H9 (cell line): ENCODE measurements at regions not wholly inside any gene's neighbourhood (a gene's known extent, or its start where the extent isn't known, plus 50 kb on each side); places are given as distances from the start of the nearest gene placed in this dataset.

Experiments
- DNase-seq: peaks from one replicate; pipeline ENCODE4 v3.0.0-alpha.2; 2017
- H2AFZ ChIP-seq: one replicate; pipeline ENCODE4 v1.6.1; 2013; ENCODE audit warnings: mild to moderate bottlenecking, low read length, control low read depth, moderate library complexity
- H2AK5ac ChIP-seq: 2 replicates; pipeline ENCODE4 v1.6.1; 2013; ENCODE audit warnings: low read length, control low read depth, mixed read lengths; ENCODE audit not compliant: insufficient read length
- H2BK120ac ChIP-seq: one replicate; pipeline ENCODE4 v1.6.1; 2013; ENCODE audit warnings: low read depth, mild to moderate bottlenecking, low read length, control low read depth, inconsistent platforms; ENCODE audit not compliant: poor library complexity, severe bottlenecking
- H2BK12ac ChIP-seq: 2 replicates; pipeline ENCODE4 v1.6.1; 2013; ENCODE audit warnings: low read length, control low read depth, mixed read lengths, low read depth; ENCODE audit not compliant: insufficient read length
- H2BK15ac ChIP-seq: 2 replicates; pipeline ENCODE4 v1.6.1; 2013; ENCODE audit warnings: low read depth, low read length, control low read depth
- H2BK20ac ChIP-seq: one replicate; pipeline ENCODE4 v1.6.1; 2013; ENCODE audit warnings: low read depth, mild to moderate bottlenecking, low read length, control low read depth, inconsistent platforms; ENCODE audit not compliant: poor library complexity, severe bottlenecking
- H2BK5ac ChIP-seq: 2 replicates; pipeline ENCODE4 v1.6.1; 2013; ENCODE audit warnings: low read length, control low read depth, mixed read lengths; ENCODE audit not compliant: insufficient read length
- H3K14ac ChIP-seq: 2 replicates; pipeline ENCODE4 v1.6.1; 2013; ENCODE audit warnings: low read length, control low read depth; ENCODE audit not compliant: insufficient read depth
- H3K18ac ChIP-seq: 2 replicates; pipeline ENCODE4 v1.6.1; 2013; ENCODE audit warnings: low read depth, mild to moderate bottlenecking, mixed read lengths, low read length, control low read depth; ENCODE audit not compliant: insufficient read length
- H3K23ac ChIP-seq: 2 replicates; pipeline ENCODE4 v1.6.1; 2013; ENCODE audit warnings: low read length, control low read depth, mixed read lengths, low read depth; ENCODE audit not compliant: insufficient read length
- H3K23me2 ChIP-seq: 2 replicates; pipeline ENCODE4 v1.6.1; 2013; ENCODE audit warnings: low read depth, mild to moderate bottlenecking, mixed read lengths, low read length, control low read depth; ENCODE audit not compliant: insufficient read length, poor library complexity, severe bottlenecking
- H3K27ac ChIP-seq: 2 replicates; pipeline ENCODE4 v1.5.1; 2013; ENCODE audit warnings: low read length, control low read depth, mixed read lengths, low read depth; ENCODE audit not compliant: insufficient read length
- H3K27me3 ChIP-seq: 2 replicates; pipeline ENCODE4 v1.6.1; 2013; ENCODE audit warnings: low read length, control low read depth, inconsistent platforms; ENCODE audit not compliant: insufficient read depth
- H3K4ac ChIP-seq: 2 replicates; pipeline ENCODE4 v1.6.1; 2013; ENCODE audit warnings: low read depth, mild to moderate bottlenecking, control low read depth, inconsistent platforms, low read length, moderate library complexity
- H3K4me1 ChIP-seq: 2 replicates; pipeline ENCODE4 v1.6.1; 2013; ENCODE audit warnings: low read length, control low read depth, inconsistent platforms; ENCODE audit not compliant: insufficient read depth
- H3K4me2 ChIP-seq: 2 replicates; pipeline ENCODE4 v1.6.1; 2013; ENCODE audit warnings: low read length, control low read depth, mixed read lengths; ENCODE audit not compliant: insufficient read length, insufficient read depth
- H3K56ac ChIP-seq: 2 replicates; pipeline ENCODE4 v1.6.1; 2013; ENCODE audit warnings: low read depth, mild to moderate bottlenecking, mixed read lengths, low read length, control low read depth; ENCODE audit not compliant: insufficient read length
- H3K79me1 ChIP-seq: 2 replicates; pipeline ENCODE4 v1.6.1; 2013; ENCODE audit warnings: low read depth, mild to moderate bottlenecking, moderate library complexity, low read length, control low read depth, inconsistent platforms; ENCODE audit not compliant: insufficient read depth, poor library complexity, severe bottlenecking
- H3K79me2 ChIP-seq: 2 replicates; pipeline ENCODE4 v1.6.1; 2013; ENCODE audit warnings: low read length, control low read depth, inconsistent platforms; ENCODE audit not compliant: insufficient read depth
- H3K9ac ChIP-seq: 2 replicates; pipeline ENCODE4 v1.6.1; 2013; ENCODE audit warnings: low read length, control low read depth, mixed read lengths; ENCODE audit not compliant: insufficient read length; ENCODE audit errors: extremely low read depth
- H3K9me3 ChIP-seq: one replicate; pipeline ENCODE4 v1.6.1; 2013; ENCODE audit warnings: low read depth, low read length, inconsistent platforms; ENCODE audit not compliant: control insufficient read depth
- H3T11ph ChIP-seq: one replicate; pipeline ENCODE4 v1.6.1; 2013; ENCODE audit warnings: mild to moderate bottlenecking, low read length, control low read depth, inconsistent platforms
- H4K20me1 ChIP-seq: one replicate; pipeline ENCODE4 v1.6.1; 2013; ENCODE audit not compliant: control insufficient read depth, insufficient read length, insufficient read depth
- H4K5ac ChIP-seq: 2 replicates; pipeline ENCODE4 v1.6.1; 2013; ENCODE audit warnings: low read depth, mild to moderate bottlenecking, mixed read lengths, low read length, control low read depth; ENCODE audit not compliant: insufficient read length
- H4K8ac ChIP-seq: replicated peaks from 2 replicates; pipeline ENCODE4 v1.6.1; 2013; ENCODE audit warnings: low read length, control low read depth, mixed read lengths, low read depth; ENCODE audit not compliant: insufficient read length
- H4K91ac ChIP-seq: 2 replicates; pipeline ENCODE4 v1.6.1; 2013; ENCODE audit warnings: low read depth, mild to moderate bottlenecking, moderate library complexity, mixed read lengths, low read length, control low read depth; ENCODE audit not compliant: insufficient read length
- H3K27ac Mint-ChIP-seq, 3 experiments: 2 replicates in 2 of 3; 3 replicates in 1 of 3; pipeline ENCODE4 v1.8.0; 2020 to 2021; ENCODE audit warnings: mixed read lengths in 3 of 3, mild to moderate bottlenecking in 1 of 3, moderate library complexity in 1 of 3
- H3K27me3 Mint-ChIP-seq: 2 replicates; pipeline ENCODE4 v1.8.0; 2021; ENCODE audit warnings: low read depth, mild to moderate bottlenecking, moderate library complexity, mixed read lengths
- H3K36me3 Mint-ChIP-seq, 3 experiments: 2 replicates in 2 of 3; 3 replicates in 1 of 3; pipeline ENCODE4 v1.8.0; 2020 to 2021; ENCODE audit warnings: low read depth in 3 of 3, mixed read lengths in 3 of 3; ENCODE audit not compliant: insufficient read depth in 1 of 3
- H3K4me1 Mint-ChIP-seq, 2 experiments: 2 replicates each; pipeline ENCODE4 v1.8.0; 2020; ENCODE audit warnings: mixed read lengths in 2 of 2
- H3K4me3 Mint-ChIP-seq, 2 experiments: 2 replicates in 1 of 2; 3 replicates in 1 of 2; pipeline ENCODE4 v1.8.0; 2020 to 2021; ENCODE audit warnings: mild to moderate bottlenecking in 2 of 2, mixed read lengths in 2 of 2, moderate library complexity in 1 of 2
- H3K9me3 Mint-ChIP-seq, 2 experiments: 2 replicates in 1 of 2; 3 replicates in 1 of 2; pipeline ENCODE4 v1.8.0; 2020; ENCODE audit warnings: mild to moderate bottlenecking in 2 of 2, mixed read lengths in 2 of 2, moderate library complexity in 1 of 2
- CTCF ChIP-seq: fragments of 200-600 bp; sonication (generic); conservative IDR thresholded peaks from 3 replicates; pipeline ENCODE4 v1.8.0; 2021; ENCODE audit warnings: antibody characterized with exemption, mild to moderate bottlenecking
- whole genome bisulfite sequencing: extraction: QIAGEN DNeasy Blood & Tissue Kit; methylation state at CpG from one replicate; pipeline ENCODE4 v1.1.7; 2013; ENCODE audit warnings: missing lambda C conversion rate, low lambda C conversion rate, mixed read lengths; ENCODE audit not compliant: insufficient read length; ENCODE audit errors: extremely low coverage; 5-methylcytosine and 5-hydroxymethylcytosine counted together

DNA sequence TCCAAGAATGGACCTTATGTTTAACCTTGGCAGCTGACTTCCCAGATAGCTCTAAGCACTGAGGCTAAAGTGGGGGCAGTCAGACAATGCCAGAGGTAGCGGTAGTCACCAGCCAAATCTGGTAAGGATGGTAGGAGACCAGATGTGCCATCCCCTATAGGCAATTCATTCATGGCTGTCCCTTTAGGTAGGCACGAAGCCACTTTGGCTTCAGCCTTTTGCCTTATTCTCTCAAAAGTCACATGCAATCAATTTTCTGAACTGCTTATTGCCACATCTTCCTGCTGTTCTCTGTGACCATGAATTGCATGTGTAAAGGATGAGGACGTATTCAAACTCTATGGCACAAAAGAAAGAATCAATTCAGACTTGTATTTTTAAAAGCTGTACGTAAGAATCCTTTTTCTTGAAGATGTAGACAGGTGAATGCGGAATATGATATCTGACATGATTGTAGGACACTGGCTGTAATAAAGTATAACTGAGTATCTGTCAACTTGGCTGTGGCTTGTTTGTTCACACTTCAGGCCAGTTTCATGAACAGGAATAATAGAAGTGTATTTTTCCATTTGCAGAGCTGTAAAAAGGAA lies 611.7 kb downstream of the NR2F1-AS1 start:
- no peak overlapping the region for H4K8ac ChIP-seq
- no peaks in the 10 kb centered on the region for H3K4me1 ChIP-seq
- no peak overlapping the region for H3K23ac ChIP-seq
- H3K23me2 ChIP-seq = no peaks in the 10 kb centered on the region
- WGBS = no CpG with 5 or more reads among the region's 5 CpGs
- no peaks in the 10 kb centered on the region for H3K4me1 Mint-ChIP-seq
- H3K14ac ChIP-seq = no peak overlapping the region
- no peaks in the 10 kb centered on the region; a peak in 1 of 5 replicates for H3K9me3 Mint-ChIP-seq
- no peak overlapping the region for H3K56ac ChIP-seq
- no peaks in the 10 kb centered on the region for H3K27me3 ChIP-seq
- no peaks in the 10 kb centered on the region for H3K9me3 ChIP-seq
- no peak overlapping the region for H3K4ac ChIP-seq
- no peak overlapping the region for H2BK15ac ChIP-seq
- no peak for DNase-seq
- H3K4me2 ChIP-seq = no peak overlapping the region
- no peak overlapping the region for H3K27ac Mint-ChIP-seq
- H4K91ac ChIP-seq = no peak overlapping the region
- TF ChIP-seq CTCF = no peak
- no peak overlapping the region for H2BK5ac ChIP-seq
- H2BK120ac ChIP-seq = no peak overlapping the region
- no peaks in the 10 kb centered on the region for H3K79me1 ChIP-seq
- no peak overlapping the region for H2BK12ac ChIP-seq
- no peak overlapping the region for H4K5ac ChIP-seq
- H2AK5ac ChIP-seq = no peak overlapping the region
- H2AFZ ChIP-seq = no peak overlapping the region
- H3K18ac ChIP-seq = no peak overlapping the region
- H3K27ac ChIP-seq = no peak overlapping the region
- H3K27me3 Mint-ChIP-seq = no peaks in the 10 kb centered on the region
- H2BK20ac ChIP-seq = no peak overlapping the region
- H3K79me2 ChIP-seq = no peaks in the 10 kb centered on the region
- no peak overlapping the region for H3T11ph ChIP-seq
- H4K20me1 ChIP-seq = no peaks in the 10 kb centered on the region
- no peak overlapping the region for H3K4me3 Mint-ChIP-seq
- H3K36me3 Mint-ChIP-seq = no peaks in the 10 kb centered on the region
- no peak overlapping the region for H3K9ac ChIP-seq
